GM12873 (cell line): ENCODE measurements at regions not wholly inside any gene's neighbourhood (a gene's known extent, or its start where the extent isn't known, plus 50 kb on each side); places are given as distances from the start of the nearest gene placed in this dataset.

Source experiments
- CTCF ChIP-seq: IDR thresholded peaks from 2 replicates; pipeline ENCODE4 v1.5.1; 2012; ENCODE audit warnings: low read depth, mild to moderate bottlenecking, moderate library complexity, low read length, control low read depth; ENCODE audit not compliant: insufficient read depth; ENCODE audit errors: missing control alignments

- TF ChIP-seq CTCF, result no peak
These were observed 123.2 kb upstream of the TWIST2 start for GRCh38 chr2:238724728-238725127.

- no peak for TF ChIP-seq CTCF
These were observed 122.6 kb upstream of the TWIST2 start for GRCh38 chr2:238725298-238725697.

GRCh38 chr2:238726670-238727584 lies 121.0 kb upstream of the TWIST2 start:
- TF ChIP-seq CTCF, result no peak

- no peak for TF ChIP-seq CTCF
These were observed 120.1 kb upstream of the TWIST2 start for GRCh38 chr2:238727585-238728329.

GRCh38 chr2:238728330-238729260 lies 119.3 kb upstream of the TWIST2 start:
- no peak for TF ChIP-seq CTCF

GRCh38 chr2:238729261-238729935 lies 118.5 kb upstream of the TWIST2 start:
- TF ChIP-seq CTCF, result no peak
